Gastroesophageal sphincter (tissue), 4 donors: ENCODE measurements at regions not wholly inside any gene's neighbourhood (a gene's known extent, or its start where the extent isn't known, plus 50 kb on each side); places are given as distances from the start of the nearest gene placed in this dataset.

ENCODE experiments used
- ATAC-seq: fragments of 150-250 bp; one replicate; pipeline ENCODE4 v1.9.1; 2016; ENCODE audit warnings: mild to moderate bottlenecking, moderate library complexity
- H3K27ac ChIP-seq, 4 donors: fragments of 200-600 bp; sonication (generic) in 3 of 4; 1 replicate in 3 of 4; 2 replicates in 1 of 4; pipeline ENCODE4 v1.5.1; 2016 to 2019
- H3K27me3 ChIP-seq: fragments of 200-600 bp; sonication (generic); one replicate; pipeline ENCODE4 v1.5.1; 2019
- H3K36me3 ChIP-seq, 2 donors: fragments of 200-600 bp; sonication (generic); one replicate each; pipeline ENCODE4 v1.5.1; 2019; ENCODE audit warnings: control low read depth in 1 of 2
- H3K4me1 ChIP-seq, 3 donors: fragments of 200-600 bp; sonication (generic); 1 replicate in 2 of 3; 2 replicates in 1 of 3; pipeline ENCODE4 v1.5.1; 2016 to 2019; ENCODE audit warnings: control low read depth in 2 of 3
- H3K4me3 ChIP-seq, 2 donors: fragments of 200-600 bp; sonication (generic); one replicate each; pipeline ENCODE4 v1.5.1; 2019; ENCODE audit warnings: mild to moderate bottlenecking in 1 of 2, moderate library complexity in 1 of 2
- H3K9me3 ChIP-seq, 3 donors: fragments of 200-600 bp; sonication (generic); one replicate each; pipeline ENCODE4 v1.5.1; 2017 to 2019; ENCODE audit warnings: control low read depth in 2 of 3
- EP300 ChIP-seq: sonication (generic); formaldehyde crosslinking; IDR thresholded peaks from one replicate; pipeline ENCODE4 v1.6.1; 2017; ENCODE audit warnings: antibody characterized with exemption, mild to moderate bottlenecking
- POLR2A ChIP-seq, 2 donors: fragments of 450-650 bp; IDR thresholded peaks; one replicate each; pipeline ENCODE4 v1.6.1; 2017; ENCODE audit warnings: antibody characterized with exemption in 2 of 2, mild to moderate bottlenecking in 2 of 2, moderate library complexity in 1 of 2
- POLR2AphosphoS5 ChIP-seq: sonication (generic); formaldehyde crosslinking; IDR thresholded peaks from one replicate; pipeline ENCODE4 v1.6.1; 2017; ENCODE audit warnings: antibody characterized with exemption
- WGBS, 2 donors: methylation state at CpG; one replicate each; pipeline ENCODE4 v1.1.5; 2018; ENCODE audit warnings: low coverage in 1 of 2; 5-methylcytosine and 5-hydroxymethylcytosine counted together
- TF ChIP-seq, protein P1 (sequence below), 4 experiments: fragments of 200-600 bp in 2 of 4; fragments of 450-650 bp in 2 of 4; sonication (generic) in 1 of 4; IDR thresholded peaks; one replicate each; pipeline ENCODE4 v1.5.1; 2017 to 2019; ENCODE audit warnings: antibody characterized with exemption in 4 of 4, mild to moderate bottlenecking in 2 of 4, moderate library complexity in 2 of 4

DNA sequence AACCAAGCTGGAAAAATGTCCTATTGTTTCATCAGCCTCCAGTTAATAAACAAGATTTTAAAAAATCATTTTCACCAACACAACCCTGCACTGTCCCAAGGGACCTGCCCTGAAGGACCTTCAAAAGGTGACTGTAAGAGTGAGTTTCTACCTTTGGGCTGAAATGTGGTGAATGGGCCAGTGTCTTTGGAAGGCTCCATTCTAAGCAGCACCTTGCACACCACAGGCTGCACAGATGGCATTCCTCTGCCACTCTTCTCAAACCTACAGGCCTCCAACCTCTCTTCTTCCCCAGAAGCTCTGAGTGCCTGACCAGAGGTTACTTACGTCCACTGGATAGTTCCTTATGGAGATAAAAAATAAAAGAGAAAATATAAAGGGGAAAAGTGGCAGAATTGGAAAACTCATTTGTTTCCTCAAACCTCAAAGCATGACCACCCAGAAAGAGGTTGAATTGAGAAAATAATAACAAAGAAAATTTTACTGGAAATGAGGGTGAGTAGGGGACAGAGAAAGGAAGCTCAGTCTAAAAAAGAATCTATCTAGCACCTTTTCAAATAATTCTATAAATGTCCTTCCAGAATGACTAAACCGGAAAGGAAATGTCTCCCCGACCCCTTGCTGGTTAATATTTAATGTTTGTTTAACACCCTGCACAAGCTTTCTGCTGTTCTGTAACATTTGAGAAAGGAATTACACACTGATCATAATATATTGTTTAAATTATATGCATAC is 175.7 kb downstream of the METTL4 start:
- TF ChIP-seq POLR2AphosphoS5 (no peak), POLR2A (IDR thresholded peaks at IDR 0.05) (no peak), EP300 (no peak)
- TF ChIP-seq, protein P1, sequence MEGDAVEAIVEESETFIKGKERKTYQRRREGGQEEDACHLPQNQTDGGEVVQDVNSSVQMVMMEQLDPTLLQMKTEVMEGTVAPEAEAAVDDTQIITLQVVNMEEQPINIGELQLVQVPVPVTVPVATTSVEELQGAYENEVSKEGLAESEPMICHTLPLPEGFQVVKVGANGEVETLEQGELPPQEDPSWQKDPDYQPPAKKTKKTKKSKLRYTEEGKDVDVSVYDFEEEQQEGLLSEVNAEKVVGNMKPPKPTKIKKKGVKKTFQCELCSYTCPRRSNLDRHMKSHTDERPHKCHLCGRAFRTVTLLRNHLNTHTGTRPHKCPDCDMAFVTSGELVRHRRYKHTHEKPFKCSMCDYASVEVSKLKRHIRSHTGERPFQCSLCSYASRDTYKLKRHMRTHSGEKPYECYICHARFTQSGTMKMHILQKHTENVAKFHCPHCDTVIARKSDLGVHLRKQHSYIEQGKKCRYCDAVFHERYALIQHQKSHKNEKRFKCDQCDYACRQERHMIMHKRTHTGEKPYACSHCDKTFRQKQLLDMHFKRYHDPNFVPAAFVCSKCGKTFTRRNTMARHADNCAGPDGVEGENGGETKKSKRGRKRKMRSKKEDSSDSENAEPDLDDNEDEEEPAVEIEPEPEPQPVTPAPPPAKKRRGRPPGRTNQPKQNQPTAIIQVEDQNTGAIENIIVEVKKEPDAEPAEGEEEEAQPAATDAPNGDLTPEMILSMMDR (IDR thresholded peaks at IDR 0.05) = no peak
- Histone ChIP-seq H3K36me3 (no peaks in the 10 kb centered on the region), H3K27me3 (no peaks in the 10 kb centered on the region), H3K4me1 (no peaks in the 10 kb centered on the region), H3K9me3 (no peaks in the 10 kb centered on the region), H3K4me3 (no peak overlapping the region), H3K27ac (no peak overlapping the region)
- WGBS, 2 donors = 54 to 55% methylated on average over 2 to 3 of the region's 3 CpGs
- ATAC-seq = no peak

DNA sequence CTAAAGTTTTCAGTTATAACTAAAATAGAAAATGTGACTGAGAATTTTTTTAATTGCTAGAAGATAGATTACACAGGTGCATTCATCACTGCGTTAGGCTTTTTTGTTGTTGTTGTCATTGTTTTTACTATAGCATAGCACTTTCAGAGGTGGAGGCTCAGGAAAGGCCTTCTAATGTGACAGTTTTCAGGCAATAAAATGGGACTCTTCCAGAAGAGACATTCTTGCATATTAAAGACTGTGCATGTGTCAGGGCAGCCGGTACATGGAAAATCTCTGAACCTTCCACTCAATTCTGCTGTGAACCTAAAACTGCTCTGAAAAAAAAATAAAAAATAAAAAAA is 175.2 kb downstream of the METTL4 start:
- Histone ChIP-seq H3K27ac (no peak overlapping the region), H3K9me3 (no peaks in the 10 kb centered on the region), H3K4me1 (no peaks in the 10 kb centered on the region), H3K36me3 (no peaks in the 10 kb centered on the region), H3K4me3 (no peak overlapping the region), H3K27me3 (no peaks in the 10 kb centered on the region)
- WGBS, 2 donors = 69 to 88% methylated on average over 2 of the region's 2 CpGs
- TF ChIP-seq POLR2AphosphoS5 (no peak), POLR2A (IDR thresholded peaks at IDR 0.05) (no peak), EP300 (no peak)
- TF ChIP-seq, protein P1 (IDR thresholded peaks at IDR 0.05) = no peak
- no peak for ATAC-seq

- no peak for ATAC-seq
- Histone ChIP-seq H3K4me1 (no peaks in the 10 kb centered on the region), H3K27ac (no peak overlapping the region), H3K9me3 (no peaks in the 10 kb centered on the region), H3K4me3 (no peak overlapping the region), H3K27me3 (no peaks in the 10 kb centered on the region), H3K36me3 (no peaks in the 10 kb centered on the region)
- 60 to 73% methylated on average over 2 of the region's 2 CpGs for WGBS, 2 donors
- no peak for TF ChIP-seq POLR2AphosphoS5
- no peak for TF ChIP-seq EP300
Measured at GRCh38 chr18:2400701-2401196, 170.6 kb downstream of the METTL4 start.

- H3K27me3 ChIP-seq = no peaks in the 10 kb centered on the region
- WGBS, 2 donors = 63 to 100% methylated on average over 1 of the region's 1 CpG
- no peak for ATAC-seq
Measured at GRCh38 chr18:2402084-2402483, 169.2 kb downstream of the METTL4 start.

DNA sequence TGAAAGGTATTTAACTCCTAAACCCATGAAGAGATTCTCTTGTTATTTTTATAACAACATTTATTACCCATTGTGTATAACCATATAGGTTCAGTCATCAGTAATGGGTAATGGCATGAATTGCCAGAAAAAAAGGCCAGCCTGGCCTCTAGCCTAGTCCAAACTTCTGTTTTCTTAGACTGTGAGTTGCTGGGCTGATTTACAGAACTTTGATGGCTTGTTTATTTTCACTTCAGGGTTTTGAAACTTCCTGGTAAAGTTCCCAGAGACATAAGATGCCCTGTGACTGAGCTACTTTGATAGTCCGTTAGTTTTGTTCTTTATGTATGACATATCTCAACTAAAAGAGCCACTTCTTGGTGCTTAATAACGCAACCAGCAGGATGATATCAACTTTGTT is 164.8 kb downstream of the METTL4 start:
- no peak for TF ChIP-seq POLR2A (IDR thresholded peaks at IDR 0.05)
- no peak for TF ChIP-seq POLR2AphosphoS5
- no peak for TF ChIP-seq EP300
- TF ChIP-seq, protein P1 (IDR thresholded peaks at IDR 0.05) = no peak
- Histone ChIP-seq H3K9me3 (no peaks in the 10 kb centered on the region), H3K36me3 (no peaks in the 10 kb centered on the region), H3K4me1 (no peaks in the 10 kb centered on the region), H3K27ac (no peak overlapping the region), H3K27me3 (no peaks in the 10 kb centered on the region), H3K4me3 (no peak overlapping the region)
- 14 to 49% methylated on average over 2 of the region's 2 CpGs for WGBS, 2 donors
- no peak for ATAC-seq

More at GRCh38 chr18:2402084-2402483, 169.2 kb downstream of the METTL4 start:
- Histone ChIP-seq H3K4me3 (no peak overlapping the region), H3K9me3 (no peaks in the 10 kb centered on the region), H3K36me3 (no peaks in the 10 kb centered on the region), H3K27ac (no peak overlapping the region), H3K4me1 (no peaks in the 10 kb centered on the region)
- TF ChIP-seq EP300 (no peak), POLR2AphosphoS5 (no peak), POLR2A (IDR thresholded peaks at IDR 0.05) (no peak)
- TF ChIP-seq, protein P1 (IDR thresholded peaks at IDR 0.05) = no peak
